Activated T-cell treated with anti-CD3 and anti-CD28 coated beads, Interleukin-2, amount 50 U/mL, for 24 hours (primary cell): ENCODE measurements at regions not wholly inside any gene's neighbourhood (a gene's known extent, or its start where the extent isn't known, plus 50 kb on each side); places are given as distances from the start of the nearest gene placed in this dataset.

Experiments
- DNase-seq: peaks from one replicate; pipeline ENCODE4 v3.0.0-alpha.2; 2020
- H3K27ac Mint-ChIP-seq: 2 replicates; pipeline ENCODE4 v1.8.0; 2020; ENCODE audit warnings: mild to moderate bottlenecking, mixed read lengths
- H3K27me3 Mint-ChIP-seq: 2 replicates; pipeline ENCODE4 v1.8.0; 2020; ENCODE audit warnings: mixed read lengths
- H3K36me3 Mint-ChIP-seq: 2 replicates; pipeline ENCODE4 v1.8.0; 2020; ENCODE audit warnings: low read depth, mixed read lengths
- H3K4me1 Mint-ChIP-seq: 2 replicates; pipeline ENCODE4 v1.8.0; 2020; ENCODE audit warnings: low read depth, mixed read lengths
- H3K4me3 Mint-ChIP-seq: 2 replicates; pipeline ENCODE4 v1.8.0; 2020; ENCODE audit warnings: mild to moderate bottlenecking, moderate library complexity, mixed read lengths
- H3K9me3 Mint-ChIP-seq: 2 replicates; pipeline ENCODE4 v1.8.0; 2020; ENCODE audit warnings: mixed read lengths

- H3K27me3 Mint-ChIP-seq: no peaks in the 10 kb centered on the region
- no peak overlapping the region for H3K27ac Mint-ChIP-seq
- no peaks in the 10 kb centered on the region for H3K36me3 Mint-ChIP-seq
- no peak for DNase-seq
- H3K9me3 Mint-ChIP-seq: no peaks in the 10 kb centered on the region
- no peaks in the 10 kb centered on the region for H3K4me1 Mint-ChIP-seq
- no peak overlapping the region for H3K4me3 Mint-ChIP-seq
Measured at GRCh38 chr5:39515881-39516280, 91.1 kb upstream of the DAB2 start.

- Mint-ChIP-seq H3K27ac (no peak overlapping the region), H3K9me3 (no peaks in the 10 kb centered on the region), H3K4me3 (no peak overlapping the region), H3K36me3 (no peaks in the 10 kb centered on the region), H3K27me3 (peaks cover 8% of the 10 kb centered on the region), H3K4me1 (peaks cover 1% of the 10 kb centered on the region)
- no peak for DNase-seq
Measured at GRCh38 chr5:39513236-39513635, 88.5 kb upstream of the DAB2 start.

- Mint-ChIP-seq H3K36me3 (no peaks in the 10 kb centered on the region), H3K27ac (no peak overlapping the region), H3K27me3 (peaks cover 34% of the 10 kb centered on the region), H3K4me1 (peaks cover 1% of the 10 kb centered on the region), H3K4me3 (no peak overlapping the region), H3K9me3 (no peaks in the 10 kb centered on the region)
- DNase-seq: no peak
Measured at GRCh38 chr5:39506211-39506610, 81.4 kb upstream of the DAB2 start.

- Mint-ChIP-seq H3K27me3 (peaks cover 34% of the 10 kb centered on the region), H3K36me3 (no peaks in the 10 kb centered on the region), H3K9me3 (no peaks in the 10 kb centered on the region), H3K27ac (no peak overlapping the region), H3K4me3 (no peak overlapping the region), H3K4me1 (peaks cover 1% of the 10 kb centered on the region)
- DNase-seq: no peak
Measured at GRCh38 chr5:39505791-39506190, 81.0 kb upstream of the DAB2 start.

- no peaks in the 10 kb centered on the region for H3K9me3 Mint-ChIP-seq
- H3K27ac Mint-ChIP-seq: no peak overlapping the region
- H3K27me3 Mint-ChIP-seq: peaks cover 36% of the 10 kb centered on the region
- H3K4me3 Mint-ChIP-seq: no peak overlapping the region
- H3K36me3 Mint-ChIP-seq: no peaks in the 10 kb centered on the region
- DNase-seq: no peak
- peaks cover 1% of the 10 kb centered on the region for H3K4me1 Mint-ChIP-seq
Measured at GRCh38 chr5:39505363-39505762, 80.6 kb upstream of the DAB2 start.

- Mint-ChIP-seq H3K27ac (no peak overlapping the region), H3K27me3 (peaks cover 38% of the 10 kb centered on the region), H3K4me3 (no peak overlapping the region), H3K9me3 (no peaks in the 10 kb centered on the region), H3K4me1 (no peaks in the 10 kb centered on the region), H3K36me3 (no peaks in the 10 kb centered on the region)
- DNase-seq: no peak
Measured at GRCh38 chr5:39503155-39503554, 78.4 kb upstream of the DAB2 start.

- Mint-ChIP-seq H3K4me1 (no peaks in the 10 kb centered on the region), H3K4me3 (no peak overlapping the region), H3K27me3 (peaks cover 39% of the 10 kb centered on the region), H3K9me3 (no peaks in the 10 kb centered on the region), H3K36me3 (no peaks in the 10 kb centered on the region), H3K27ac (no peak overlapping the region)
- no peak for DNase-seq
Measured at GRCh38 chr5:39502704-39503103, 77.9 kb upstream of the DAB2 start.

- Mint-ChIP-seq H3K27me3 (peaks cover 31% of the 10 kb centered on the region), H3K4me1 (no peaks in the 10 kb centered on the region), H3K9me3 (no peaks in the 10 kb centered on the region), H3K36me3 (no peaks in the 10 kb centered on the region), H3K4me3 (no peak overlapping the region), H3K27ac (no peak overlapping the region)
- no peak for DNase-seq
Measured at GRCh38 chr5:39501397-39501796, 76.6 kb upstream of the DAB2 start.

- Mint-ChIP-seq H3K4me3 (no peak overlapping the region), H3K9me3 (no peaks in the 10 kb centered on the region), H3K36me3 (no peaks in the 10 kb centered on the region), H3K27ac (no peak overlapping the region), H3K4me1 (no peaks in the 10 kb centered on the region), H3K27me3 (peaks cover 27% of the 10 kb centered on the region)
- no peak for DNase-seq
Measured at GRCh38 chr5:39500551-39501175, 75.9 kb upstream of the DAB2 start.

GRCh38 chr5:39498278-39498952 is 73.6 kb upstream of the DAB2 start:
- DNase-seq: no peak
- H3K36me3 Mint-ChIP-seq: no peaks in the 10 kb centered on the region
- H3K4me1 Mint-ChIP-seq: no peaks in the 10 kb centered on the region
- H3K9me3 Mint-ChIP-seq: no peaks in the 10 kb centered on the region
- peaks cover 20% of the 10 kb centered on the region for H3K27me3 Mint-ChIP-seq
- H3K27ac Mint-ChIP-seq: no peak overlapping the region
- H3K4me3 Mint-ChIP-seq: no peak overlapping the region

- Mint-ChIP-seq H3K4me1 (no peaks in the 10 kb centered on the region), H3K27me3 (peaks cover 20% of the 10 kb centered on the region), H3K9me3 (no peaks in the 10 kb centered on the region), H3K27ac (no peak overlapping the region), H3K36me3 (no peaks in the 10 kb centered on the region), H3K4me3 (no peak overlapping the region)
- no peak for DNase-seq
Measured at GRCh38 chr5:39497322-39497721, 72.5 kb upstream of the DAB2 start.

- Mint-ChIP-seq H3K27me3 (peaks cover 15% of the 10 kb centered on the region), H3K4me1 (no peaks in the 10 kb centered on the region)
Measured at GRCh38 chr5:39495227-39495626, 70.4 kb upstream of the DAB2 start.

GRCh38 chr5:39494534-39494933 is 69.8 kb upstream of the DAB2 start:
- peaks cover 12% of the 10 kb centered on the region for H3K27me3 Mint-ChIP-seq
- no peak for DNase-seq
- H3K9me3 Mint-ChIP-seq: peaks cover 10% of the 10 kb centered on the region
- no peaks in the 10 kb centered on the region for H3K36me3 Mint-ChIP-seq
- no peak overlapping the region for H3K27ac Mint-ChIP-seq
- H3K4me3 Mint-ChIP-seq: no peak overlapping the region
- no peaks in the 10 kb centered on the region for H3K4me1 Mint-ChIP-seq

More at GRCh38 chr5:39495227-39495626, 70.4 kb upstream of the DAB2 start:
- no peak overlapping the region for H3K4me3 Mint-ChIP-seq
- no peaks in the 10 kb centered on the region for H3K36me3 Mint-ChIP-seq
- no peak for DNase-seq
- peaks cover 4% of the 10 kb centered on the region for H3K9me3 Mint-ChIP-seq
- no peak overlapping the region for H3K27ac Mint-ChIP-seq

GRCh38 chr5:39494107-39494510 is 69.3 kb upstream of the DAB2 start:
- Mint-ChIP-seq H3K4me1 (no peaks in the 10 kb centered on the region), H3K27me3 (peaks cover 12% of the 10 kb centered on the region), H3K27ac (no peak overlapping the region), H3K9me3 (peaks cover 12% of the 10 kb centered on the region), H3K36me3 (no peaks in the 10 kb centered on the region), H3K4me3 (no peak overlapping the region)
- no peak for DNase-seq

GRCh38 chr5:39491210-39491609 is 66.4 kb upstream of the DAB2 start:
- Mint-ChIP-seq H3K27me3 (peaks cover 3% of the 10 kb centered on the region), H3K27ac (no peak overlapping the region), H3K4me3 (no peak overlapping the region), H3K4me1 (no peaks in the 10 kb centered on the region), H3K36me3 (no peaks in the 10 kb centered on the region), H3K9me3 (peaks cover 12% of the 10 kb centered on the region)
- no peak for DNase-seq
